Panc1 (cell line): ENCODE measurements at regions not wholly inside any gene's neighbourhood (a gene's known extent, or its start where the extent isn't known, plus 50 kb on each side); places are given as distances from the start of the nearest gene placed in this dataset.
A peak's percentile ranks its signal among the peaks of the same experiment; 100 is the strongest.

Source experiments
- ATAC-seq: fragments of 200-7000 bp; cut with Tn5 transposase; 2 replicates; pipeline ENCODE4 v1.9.1; 2020; ENCODE audit warnings: mild to moderate bottlenecking, moderate library complexity
- BruUV-seq: library from RNA; stranded (reverse); fragments of 400-500 nt; replicated peaks from 2 replicates; lab custom pipeline; 2021; lab: Mats Ljungman, UMichigan
- CTCF ChIA-PET: fragments of 300-600 bp; sonication (Branson Sonifier 250); formaldehyde crosslinking; loops from one replicate; lab custom pipeline; 2022; ENCODE audit warnings: antibody characterized with exemption; lab: Charles Lee
- POLR2A ChIA-PET: fragments of 300-600 bp; sonication (Branson Sonifier 250); formaldehyde crosslinking; loops from one replicate; lab custom pipeline; 2022; ENCODE audit warnings: antibody characterized with exemption; lab: Charles Lee
- DNase-seq: peaks from one replicate; pipeline ENCODE4 v3.0.0-alpha.2; 2010; ENCODE audit warnings: low read depth, low spot score
- H3K27ac ChIP-seq: 2 replicates; pipeline ENCODE4 v1.5.1; 2011; ENCODE audit warnings: mild to moderate bottlenecking, low read length, inconsistent platforms
- H3K27me3 ChIP-seq: fragments of 200-500 bp; sonication (Bioruptor generic); 2 replicates; pipeline ENCODE4 v1.6.0; 2014; ENCODE audit warnings: low read length, inconsistent platforms; ENCODE audit not compliant: control insufficient read depth, insufficient read depth
- H3K36me3 ChIP-seq: fragments of 200-500 bp; sonication (Bioruptor generic); 2 replicates; pipeline ENCODE4 v1.5.1; 2014; ENCODE audit warnings: inconsistent platforms, mild to moderate bottlenecking, low read length, moderate library complexity; ENCODE audit not compliant: control insufficient read depth, insufficient read depth
- H3K4me1 ChIP-seq: 2 replicates; pipeline ENCODE4 v1.5.1; 2011; ENCODE audit warnings: inconsistent platforms, mild to moderate bottlenecking, low read length, moderate library complexity; ENCODE audit not compliant: control insufficient read depth, insufficient read depth
- H3K4me3 ChIP-seq, 2 experiments: 2 replicates each; pipeline ENCODE4 v1.5.1; 2011 to 2012; ENCODE audit warnings: low read depth in 2 of 2, low read length in 2 of 2, mild to moderate bottlenecking in 2 of 2, inconsistent platforms in 1 of 2, moderate library complexity in 1 of 2
- H3K9me3 ChIP-seq: fragments of 200-500 bp; sonication (Bioruptor generic); 2 replicates; pipeline ENCODE4 v1.5.1; 2014; ENCODE audit warnings: low read depth, mild to moderate bottlenecking, inconsistent platforms, low read length, moderate library complexity; ENCODE audit not compliant: control insufficient read depth, insufficient read depth
- POLR2AphosphoS5 ChIP-seq: IDR thresholded peaks from 2 replicates; pipeline ENCODE4 v1.6.1; 2012; ENCODE audit warnings: mild to moderate bottlenecking, low read depth, low read length, moderate library complexity
- SIN3A ChIP-seq: IDR thresholded peaks from 2 replicates; pipeline ENCODE4 v1.6.1; 2012; ENCODE audit warnings: low read depth, mild to moderate bottlenecking, low read length, moderate library complexity, borderline replicate concordance; ENCODE audit not compliant: insufficient read depth
- TCF7L2 ChIP-seq: IDR thresholded peaks from 2 replicates; pipeline ENCODE4 v1.6.1; 2011; ENCODE audit warnings: mild to moderate bottlenecking, low read depth, low read length, inconsistent platforms
- in situ Hi-C: cut with HindIII; loops from 2 replicates; pipeline ENCODE4 v1.10.0; 2016; ENCODE audit warnings: low sequenced_read_pairs, low pct_unique_long_range_greater_than_20kb
- intact Hi-C: fragments of 100-400 bp; cut with micrococcal nuclease; formaldehyde crosslinking; loops from one replicate; pipeline ENCODE4 v1.10.0; 2022; ENCODE audit not compliant: unreplicated experiment
- TF ChIP-seq, protein P1 (sequence below): fragments of 450-650 bp; IDR thresholded peaks from 2 replicates; pipeline ENCODE4 v1.5.1; 2017; ENCODE audit warnings: mild to moderate bottlenecking
- TF ChIP-seq, protein P2 (sequence below), 2 experiments: IDR thresholded peaks; 2 replicates each; pipeline ENCODE4 v1.6.1; 2011 to 2012; ENCODE audit warnings: low read depth in 2 of 2, control low read depth in 1 of 2, low read length in 1 of 2, mild to moderate bottlenecking in 1 of 2, moderate library complexity in 1 of 2; ENCODE audit not compliant: insufficient read depth in 1 of 2

DNA sequence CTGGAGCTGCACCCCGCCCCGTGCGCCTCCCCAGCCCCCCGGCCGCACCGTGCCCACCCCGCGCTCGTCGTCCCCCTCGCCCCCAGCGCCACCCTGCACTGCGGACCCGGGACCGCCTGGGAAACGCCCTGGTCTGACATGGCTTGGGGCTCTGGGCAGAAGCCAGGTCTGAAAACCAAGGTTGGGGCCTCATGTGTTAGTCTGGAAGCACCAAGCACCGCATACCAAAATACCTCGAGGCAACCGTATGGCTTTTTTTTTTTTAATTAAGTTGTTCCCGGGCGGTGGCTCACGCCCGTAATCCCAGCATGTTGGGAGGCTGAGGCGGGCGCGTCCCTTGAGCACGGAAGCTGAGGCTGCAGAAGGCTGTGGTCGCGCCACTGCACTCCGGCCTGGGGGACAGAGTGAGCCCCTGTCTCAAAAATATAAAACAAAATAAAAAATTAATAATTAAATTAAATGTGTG lies 91.5 kb upstream of the CHD2 start:
- Histone ChIP-seq H3K27ac (peak overlapping the region; percentile 100), H3K4me1 (peaks cover 56% of the 10 kb centered on the region), H3K27me3 (no peaks in the 10 kb centered on the region), H3K9me3 (no peaks in the 10 kb centered on the region), H3K4me3 (peak overlapping the region; percentile 44 to 69), H3K36me3 (no peaks in the 10 kb centered on the region; the same call in 1 of the 2 replicates)
- DNase-seq (no peak), ATAC-seq (peak; percentile 4)
- POLR2A ChIA-PET, result interaction anchor here (0.7 to 5.3 kb wide), 8 partner anchors 11 to 109 kb away, joined by 3 to 84 read pairs (median 6); partner anchors contain the start of gene CHD2
- no TSS peak for BruUV-seq
- CTCF ChIA-PET, result interaction anchor here (0.6 to 1.7 kb wide), 3 partner anchors 11 to 108 kb away, joined by 4 to 7 read pairs (median 6); no protein-coding TSS in a partner anchor
- TF ChIP-seq, protein P1, sequence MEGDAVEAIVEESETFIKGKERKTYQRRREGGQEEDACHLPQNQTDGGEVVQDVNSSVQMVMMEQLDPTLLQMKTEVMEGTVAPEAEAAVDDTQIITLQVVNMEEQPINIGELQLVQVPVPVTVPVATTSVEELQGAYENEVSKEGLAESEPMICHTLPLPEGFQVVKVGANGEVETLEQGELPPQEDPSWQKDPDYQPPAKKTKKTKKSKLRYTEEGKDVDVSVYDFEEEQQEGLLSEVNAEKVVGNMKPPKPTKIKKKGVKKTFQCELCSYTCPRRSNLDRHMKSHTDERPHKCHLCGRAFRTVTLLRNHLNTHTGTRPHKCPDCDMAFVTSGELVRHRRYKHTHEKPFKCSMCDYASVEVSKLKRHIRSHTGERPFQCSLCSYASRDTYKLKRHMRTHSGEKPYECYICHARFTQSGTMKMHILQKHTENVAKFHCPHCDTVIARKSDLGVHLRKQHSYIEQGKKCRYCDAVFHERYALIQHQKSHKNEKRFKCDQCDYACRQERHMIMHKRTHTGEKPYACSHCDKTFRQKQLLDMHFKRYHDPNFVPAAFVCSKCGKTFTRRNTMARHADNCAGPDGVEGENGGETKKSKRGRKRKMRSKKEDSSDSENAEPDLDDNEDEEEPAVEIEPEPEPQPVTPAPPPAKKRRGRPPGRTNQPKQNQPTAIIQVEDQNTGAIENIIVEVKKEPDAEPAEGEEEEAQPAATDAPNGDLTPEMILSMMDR, result no peak
- TF ChIP-seq POLR2AphosphoS5, result no peak; the same call in 1 of the 2 replicates
- TF ChIP-seq, protein P2, sequence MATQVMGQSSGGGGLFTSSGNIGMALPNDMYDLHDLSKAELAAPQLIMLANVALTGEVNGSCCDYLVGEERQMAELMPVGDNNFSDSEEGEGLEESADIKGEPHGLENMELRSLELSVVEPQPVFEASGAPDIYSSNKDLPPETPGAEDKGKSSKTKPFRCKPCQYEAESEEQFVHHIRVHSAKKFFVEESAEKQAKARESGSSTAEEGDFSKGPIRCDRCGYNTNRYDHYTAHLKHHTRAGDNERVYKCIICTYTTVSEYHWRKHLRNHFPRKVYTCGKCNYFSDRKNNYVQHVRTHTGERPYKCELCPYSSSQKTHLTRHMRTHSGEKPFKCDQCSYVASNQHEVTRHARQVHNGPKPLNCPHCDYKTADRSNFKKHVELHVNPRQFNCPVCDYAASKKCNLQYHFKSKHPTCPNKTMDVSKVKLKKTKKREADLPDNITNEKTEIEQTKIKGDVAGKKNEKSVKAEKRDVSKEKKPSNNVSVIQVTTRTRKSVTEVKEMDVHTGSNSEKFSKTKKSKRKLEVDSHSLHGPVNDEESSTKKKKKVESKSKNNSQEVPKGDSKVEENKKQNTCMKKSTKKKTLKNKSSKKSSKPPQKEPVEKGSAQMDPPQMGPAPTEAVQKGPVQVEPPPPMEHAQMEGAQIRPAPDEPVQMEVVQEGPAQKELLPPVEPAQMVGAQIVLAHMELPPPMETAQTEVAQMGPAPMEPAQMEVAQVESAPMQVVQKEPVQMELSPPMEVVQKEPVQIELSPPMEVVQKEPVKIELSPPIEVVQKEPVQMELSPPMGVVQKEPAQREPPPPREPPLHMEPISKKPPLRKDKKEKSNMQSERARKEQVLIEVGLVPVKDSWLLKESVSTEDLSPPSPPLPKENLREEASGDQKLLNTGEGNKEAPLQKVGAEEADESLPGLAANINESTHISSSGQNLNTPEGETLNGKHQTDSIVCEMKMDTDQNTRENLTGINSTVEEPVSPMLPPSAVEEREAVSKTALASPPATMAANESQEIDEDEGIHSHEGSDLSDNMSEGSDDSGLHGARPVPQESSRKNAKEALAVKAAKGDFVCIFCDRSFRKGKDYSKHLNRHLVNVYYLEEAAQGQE (IDR thresholded peaks at IDR 0.05; ENCODE audit: insufficient read depth in 1 of 2, low read depth in 2 of 2, low read length in 1 of 2), result no peak
- no peak for TF ChIP-seq TCF7L2
- no peak for TF ChIP-seq SIN3A
- intact Hi-C loops (loop anchor here (1.0 to 5.0 kb wide), 2 partner anchors 96 to 109 kb away; no protein-coding TSS in a partner anchor), in situ Hi-C loops (no loop called here)

DNA sequence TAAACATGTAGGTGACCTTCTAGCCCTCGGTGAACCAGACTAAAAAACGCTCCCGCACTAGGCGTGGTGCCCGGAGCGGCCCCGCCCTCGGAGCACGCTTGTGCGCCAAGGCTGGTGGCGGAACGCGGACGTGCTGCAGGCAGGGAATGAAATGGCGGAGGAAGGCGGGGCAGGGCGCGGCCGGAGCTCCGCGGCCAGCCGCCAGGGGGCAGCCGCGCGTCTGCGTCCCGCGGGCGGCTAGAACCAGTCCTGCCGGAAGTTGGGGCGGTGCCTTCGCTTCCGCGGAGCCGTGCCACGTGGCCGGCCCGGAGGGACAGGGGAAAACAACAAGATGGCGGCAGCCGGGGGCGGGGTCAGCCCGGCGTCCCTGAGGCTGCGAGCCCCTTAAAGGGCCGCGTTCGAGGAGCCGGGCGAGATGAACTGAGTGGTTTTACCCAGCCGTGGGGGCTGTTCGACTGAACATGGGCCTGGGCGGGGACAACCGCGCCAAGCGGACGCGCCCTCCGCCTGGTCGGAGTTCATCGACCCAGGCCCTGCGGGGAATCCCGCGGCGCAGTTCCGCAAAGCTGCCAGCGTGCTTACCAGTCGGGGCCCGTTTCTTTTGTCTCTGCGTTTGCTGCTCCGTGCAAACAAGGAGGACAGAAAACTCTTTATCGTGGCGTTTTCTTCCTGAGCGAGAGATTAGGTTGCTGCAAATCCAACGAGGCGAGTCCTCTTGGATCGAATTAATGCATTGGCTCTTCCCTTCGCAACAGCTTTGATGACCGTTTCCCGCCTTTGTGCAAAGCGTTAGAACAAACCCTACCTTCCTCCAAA lies 90.9 kb upstream of the CHD2 start:
- Histone ChIP-seq H3K27ac (peak overlapping the region; percentile 100), H3K27me3 (no peaks in the 10 kb centered on the region), H3K9me3 (no peaks in the 10 kb centered on the region), H3K4me3 (peak overlapping the region; percentile 44 to 69), H3K4me1 (peaks cover 53% of the 10 kb centered on the region), H3K36me3 (no peaks in the 10 kb centered on the region; the same call in 1 of the 2 replicates)
- ATAC-seq (peak; percentile 83), DNase-seq (no peak)
- ChIA-PET CTCF (interaction anchor here (0.6 to 1.7 kb wide), 5 partner anchors 12 to 124 kb away, joined by 3 to 10 read pairs (median 7); partner anchors contain the start of gene CHD2), POLR2A (interaction anchor here (0.6 to 5.3 kb wide), 10 partner anchors 10 to 93 kb away, joined by 3 to 84 read pairs (median 6); partner anchors contain the start of gene CHD2)
- BruUV-seq, result no TSS peak
- intact Hi-C loops (loop anchor here (1.0 to 5.0 kb wide), 2 partner anchors 95 to 108 kb away; no protein-coding TSS in a partner anchor), in situ Hi-C loops (no loop called here)
- TF ChIP-seq POLR2AphosphoS5 (peak; percentile 88), TCF7L2 (peak; percentile 68; the same call in 1 of the 2 replicates), SIN3A (peak; percentile 88; the same call in 1 of the 2 replicates)
- TF ChIP-seq, protein P1, result peak; percentile 99
- TF ChIP-seq, protein P2 (IDR thresholded peaks at IDR 0.05; ENCODE audit: insufficient read depth in 1 of 2, low read depth in 2 of 2, low read length in 1 of 2), result no peak
